NT2/D1 (cell line): ENCODE measurements at regions not wholly inside any gene's neighbourhood (a gene's known extent, or its start where the extent isn't known, plus 50 kb on each side); places are given as distances from the start of the nearest gene placed in this dataset.

Experiments
- DNase-seq: peaks from one replicate; pipeline ENCODE4 v3.0.0-alpha.2; 2011; ENCODE audit warnings: low read depth, low spot score
- H3K27me3 ChIP-seq: 2 replicates; pipeline ENCODE4 v1.6.0; 2011; ENCODE audit warnings: mild to moderate bottlenecking; ENCODE audit not compliant: insufficient read length, insufficient read depth
- H3K36me3 ChIP-seq: 2 replicates; pipeline ENCODE4 v1.6.1; 2011; ENCODE audit warnings: mild to moderate bottlenecking, low read length, mixed read lengths; ENCODE audit not compliant: insufficient read depth, insufficient read length
- H3K4me1 ChIP-seq: 2 replicates; pipeline ENCODE4 v1.5.1; 2011; ENCODE audit not compliant: insufficient read depth, insufficient read length
- H3K4me3 ChIP-seq: 2 replicates; pipeline ENCODE4 v1.5.1; 2011; ENCODE audit warnings: low read depth; ENCODE audit not compliant: insufficient read length
- H3K9ac ChIP-seq: 2 replicates; pipeline ENCODE4 v1.6.0; 2011; ENCODE audit warnings: low read depth; ENCODE audit not compliant: insufficient read length
- H3K9me3 ChIP-seq: 2 replicates; pipeline ENCODE4 v1.5.1; 2011; ENCODE audit warnings: mild to moderate bottlenecking, low read length; ENCODE audit not compliant: insufficient read depth
- SUZ12 ChIP-seq: IDR thresholded peaks from 2 replicates; pipeline ENCODE4 v1.6.1; 2011; ENCODE audit not compliant: insufficient read length, insufficient read depth; ENCODE audit errors: extremely low read depth
- YY1 ChIP-seq: IDR thresholded peaks from 2 replicates; pipeline ENCODE4 v1.6.1; 2011; ENCODE audit not compliant: insufficient read length, insufficient read depth
- ZNF274 ChIP-seq: IDR thresholded peaks from 2 replicates; pipeline ENCODE4 v1.6.1; 2011; ENCODE audit warnings: mild to moderate bottlenecking, low read depth, low read length

- Histone ChIP-seq H3K27me3 (no peaks in the 10 kb centered on the region), H3K9ac (no peak overlapping the region), H3K9me3 (no peaks in the 10 kb centered on the region), H3K4me1 (no peaks in the 10 kb centered on the region), H3K4me3 (no peak overlapping the region), H3K36me3 (no peaks in the 10 kb centered on the region)
- DNase-seq = no peak
- TF ChIP-seq SUZ12 (no peak), ZNF274 (no peak), YY1 (no peak)
Measured at GRCh38 chr18:3350021-3350420, 88.1 kb downstream of the MYL12B start.

GRCh38 chr18:3350566-3351527, 88.9 kb downstream of the MYL12B start:
- TF ChIP-seq ZNF274 (no peak), SUZ12 (no peak), YY1 (no peak)
- Histone ChIP-seq H3K4me3 (no peak overlapping the region), H3K36me3 (no peaks in the 10 kb centered on the region), H3K4me1 (no peaks in the 10 kb centered on the region), H3K9ac (no peak overlapping the region), H3K27me3 (no peaks in the 10 kb centered on the region), H3K9me3 (no peaks in the 10 kb centered on the region)
- DNase-seq = no peak

GRCh38 chr18:3354506-3354905, 92.6 kb downstream of the MYL12B start:
- Histone ChIP-seq H3K27me3 (no peaks in the 10 kb centered on the region), H3K36me3 (no peaks in the 10 kb centered on the region), H3K9ac (no peak overlapping the region), H3K4me3 (no peak overlapping the region), H3K9me3 (no peaks in the 10 kb centered on the region), H3K4me1 (no peaks in the 10 kb centered on the region)
- no peak for TF ChIP-seq ZNF274
- no peak for TF ChIP-seq YY1
- TF ChIP-seq SUZ12 = no peak
- no peak for DNase-seq

GRCh38 chr18:3356614-3357013, 93.4 kb upstream of the TGIF1 start:
- Histone ChIP-seq H3K36me3 (no peaks in the 10 kb centered on the region), H3K9me3 (no peaks in the 10 kb centered on the region), H3K9ac (no peak overlapping the region), H3K4me3 (no peak overlapping the region), H3K4me1 (no peaks in the 10 kb centered on the region), H3K27me3 (no peaks in the 10 kb centered on the region)
- TF ChIP-seq ZNF274 (no peak), YY1 (no peak)
- no peak for DNase-seq

- no peak for TF ChIP-seq SUZ12
- TF ChIP-seq YY1 = no peak
- no peak for TF ChIP-seq ZNF274
- no peak overlapping the region for H3K9ac ChIP-seq
- no peak overlapping the region for H3K4me3 ChIP-seq
- no peak for DNase-seq
- no peaks in the 10 kb centered on the region for H3K4me1 ChIP-seq
- H3K27me3 ChIP-seq = no peaks in the 10 kb centered on the region
- no peaks in the 10 kb centered on the region for H3K9me3 ChIP-seq
- no peaks in the 10 kb centered on the region for H3K36me3 ChIP-seq
Measured at GRCh38 chr18:3357516-3357915, 92.5 kb upstream of the TGIF1 start.

- no peak overlapping the region for H3K4me3 ChIP-seq
- DNase-seq = no peak
- no peaks in the 10 kb centered on the region for H3K4me1 ChIP-seq
- H3K9me3 ChIP-seq = no peaks in the 10 kb centered on the region
- no peaks in the 10 kb centered on the region for H3K27me3 ChIP-seq
- no peaks in the 10 kb centered on the region for H3K36me3 ChIP-seq
- no peak overlapping the region for H3K9ac ChIP-seq
- TF ChIP-seq YY1 = no peak
- TF ChIP-seq SUZ12 = no peak
Measured at GRCh38 chr18:3358310-3358709, 91.7 kb upstream of the TGIF1 start.

- Histone ChIP-seq H3K4me3 (no peak overlapping the region), H3K4me1 (no peaks in the 10 kb centered on the region), H3K36me3 (no peaks in the 10 kb centered on the region), H3K27me3 (no peaks in the 10 kb centered on the region), H3K9ac (no peak overlapping the region), H3K9me3 (no peaks in the 10 kb centered on the region)
- peak; percentile 18 for DNase-seq
- TF ChIP-seq ZNF274 (no peak), SUZ12 (no peak), YY1 (no peak)
Measured at GRCh38 chr18:3360211-3360610, 89.8 kb upstream of the TGIF1 start.

- Histone ChIP-seq H3K4me1 (no peaks in the 10 kb centered on the region), H3K9ac (no peak overlapping the region), H3K36me3 (no peaks in the 10 kb centered on the region), H3K9me3 (no peaks in the 10 kb centered on the region), H3K4me3 (no peak overlapping the region), H3K27me3 (no peaks in the 10 kb centered on the region)
- no peak for TF ChIP-seq SUZ12
- TF ChIP-seq ZNF274 = no peak
- TF ChIP-seq YY1 = no peak
- no peak for DNase-seq
Measured at GRCh38 chr18:3367491-3368091, 82.4 kb upstream of the TGIF1 start.
